Muscle of leg (tissue), 3 donors: ENCODE measurements at regions not wholly inside any gene's neighbourhood (a gene's known extent, or its start where the extent isn't known, plus 50 kb on each side); places are given as distances from the start of the nearest gene placed in this dataset.

Source experiments
- DNase-seq: peaks from one replicate; pipeline ENCODE4 v3.0.0; 2013
- H3K27ac ChIP-seq: one replicate; pipeline ENCODE4 v1.5.1; 2013; ENCODE audit warnings: mild to moderate bottlenecking, low read length, control low read depth
- H3K27me3 ChIP-seq: one replicate; pipeline ENCODE4 v1.6.1; 2013; ENCODE audit warnings: low read length; ENCODE audit not compliant: control insufficient read depth, insufficient read depth
- H3K36me3 ChIP-seq: one replicate; pipeline ENCODE4 v1.6.1; 2013; ENCODE audit warnings: low read length; ENCODE audit not compliant: control insufficient read depth, insufficient read depth
- H3K4me1 ChIP-seq: one replicate; pipeline ENCODE4 v1.6.1; 2013; ENCODE audit warnings: low read length; ENCODE audit not compliant: control insufficient read depth, insufficient read depth
- H3K4me3 ChIP-seq: one replicate; pipeline ENCODE4 v1.5.1; 2013; ENCODE audit warnings: low read length, control low read depth
- H3K9me3 ChIP-seq: replicated peaks from 2 replicates; pipeline ENCODE4 v1.6.1; 2013; ENCODE audit warnings: low read depth, low read length; ENCODE audit not compliant: control insufficient read depth
- WGBS: methylation state at CpG from one replicate; pipeline ENCODE4 v1.1.5; 2013; ENCODE audit warnings: missing lambda C conversion rate; ENCODE audit not compliant: insufficient coverage; 5-methylcytosine and 5-hydroxymethylcytosine counted together

DNA sequence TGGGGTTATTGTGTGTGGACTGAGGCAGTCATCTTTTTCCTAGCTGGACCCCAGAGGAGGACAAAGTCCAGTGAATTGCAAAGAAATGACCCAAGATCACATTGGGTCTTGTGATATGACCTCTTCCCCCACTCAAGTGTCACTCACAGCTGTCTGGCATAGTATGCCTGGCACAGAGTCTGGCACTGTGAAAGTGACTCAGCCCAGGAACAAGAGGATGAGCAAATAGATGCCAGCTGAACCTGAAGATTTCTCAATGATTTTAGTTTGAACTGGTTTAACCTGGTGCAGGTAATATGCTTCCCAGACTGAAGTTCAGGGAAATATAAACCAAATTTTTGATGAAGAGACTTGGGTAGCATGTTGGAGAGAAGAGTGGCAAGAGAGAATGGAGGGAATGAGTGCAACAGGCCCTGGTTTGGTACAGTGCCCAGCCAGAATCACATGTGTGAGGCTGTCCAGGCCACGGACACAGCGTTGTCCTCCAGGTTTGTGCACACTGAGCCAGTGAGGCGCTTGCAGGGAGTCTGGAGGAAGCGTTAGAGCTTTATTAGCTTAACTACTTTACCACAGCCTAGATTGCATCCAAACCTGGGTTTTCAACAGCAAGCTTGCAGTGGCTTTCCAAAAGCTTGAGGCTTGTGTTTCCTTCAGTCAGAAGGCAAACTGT lies 332.9 kb downstream of the NUAK1 start:
- no peaks in the 10 kb centered on the region for H3K27me3 ChIP-seq
- H3K4me1 ChIP-seq: peaks cover 6% of the 10 kb centered on the region
- WGBS: no CpG with 5 or more reads among the region's 4 CpGs
- peak; percentile 91 for DNase-seq
- no peak overlapping the region for H3K27ac ChIP-seq
- no peak overlapping the region for H3K4me3 ChIP-seq
- H3K9me3 ChIP-seq: no peaks in the 10 kb centered on the region
- H3K36me3 ChIP-seq: no peaks in the 10 kb centered on the region

DNA sequence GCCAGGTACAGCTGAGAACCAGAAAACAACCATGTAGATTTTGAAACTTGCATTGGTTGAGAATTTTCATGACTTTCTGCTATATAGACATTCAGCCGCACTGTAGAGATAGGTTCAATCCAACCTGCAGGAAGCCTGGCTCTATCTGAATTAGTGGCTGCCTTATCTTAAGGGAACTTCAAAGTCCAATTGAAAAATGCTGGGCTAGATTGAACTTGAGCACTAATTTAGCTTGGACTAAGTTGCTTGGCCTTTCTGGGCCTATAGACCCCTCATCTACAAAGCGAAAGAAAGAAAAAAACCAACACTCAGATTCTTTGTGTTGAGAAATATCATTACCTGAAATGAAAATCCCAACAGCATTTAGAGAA lies 332.4 kb downstream of the NUAK1 start:
- no peak for DNase-seq
- Histone ChIP-seq H3K4me3 (no peak overlapping the region), H3K9me3 (no peaks in the 10 kb centered on the region), H3K36me3 (no peaks in the 10 kb centered on the region), H3K27me3 (no peaks in the 10 kb centered on the region), H3K4me1 (peaks cover 6% of the 10 kb centered on the region), H3K27ac (peak overlapping the region; percentile 61)
- 100% methylated on average over 1 of the region's 2 CpGs for WGBS

DNA sequence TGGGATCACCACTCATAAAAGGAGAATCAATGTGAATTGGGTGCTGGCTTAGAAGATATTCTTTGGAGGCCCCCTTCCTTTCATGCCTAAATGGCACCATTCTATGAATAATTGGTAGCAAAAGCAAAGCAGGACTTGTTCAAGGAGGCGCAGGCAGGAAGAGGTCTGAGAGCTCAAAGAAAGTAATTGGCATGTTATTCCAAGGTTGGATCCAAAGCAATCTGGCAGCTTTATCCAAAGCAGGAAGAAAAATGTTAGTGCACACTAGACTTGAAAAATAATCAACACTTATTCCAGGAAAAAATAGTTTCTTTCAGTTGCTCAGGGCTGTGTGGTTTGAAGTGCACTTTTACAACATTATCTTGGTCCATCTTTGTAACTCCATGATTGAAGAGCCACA lies 326.4 kb downstream of the NUAK1 start:
- DNase-seq: peak; percentile 90
- no peak overlapping the region for H3K27ac ChIP-seq
- WGBS: 50% methylated on average over 1 of the region's 1 CpG
- no peaks in the 10 kb centered on the region for H3K27me3 ChIP-seq
- H3K4me1 ChIP-seq: peaks cover 7% of the 10 kb centered on the region
- no peaks in the 10 kb centered on the region for H3K9me3 ChIP-seq
- H3K4me3 ChIP-seq: no peak overlapping the region
- no peaks in the 10 kb centered on the region for H3K36me3 ChIP-seq

DNA sequence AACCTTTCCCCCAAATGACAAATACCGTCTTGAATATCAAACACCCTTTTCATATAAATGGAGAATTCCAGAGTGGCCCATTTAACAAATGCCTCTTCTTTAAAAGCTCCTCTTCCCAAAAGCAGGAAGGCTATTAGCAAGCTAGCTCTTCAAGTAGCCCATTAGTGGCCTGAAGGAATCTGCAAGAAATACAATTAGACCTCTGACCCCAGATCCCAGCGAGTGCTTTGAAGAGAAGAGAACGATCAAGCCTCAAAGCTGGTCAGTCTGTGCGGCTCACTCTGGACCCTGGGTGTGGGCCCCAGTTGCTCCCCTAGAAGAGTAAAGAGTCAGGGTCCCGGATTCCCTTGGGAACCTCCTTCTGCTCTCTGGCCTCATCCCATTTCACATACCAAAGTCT lies 325.6 kb downstream of the NUAK1 start:
- Histone ChIP-seq H3K36me3 (no peaks in the 10 kb centered on the region), H3K4me3 (no peak overlapping the region), H3K9me3 (no peaks in the 10 kb centered on the region), H3K4me1 (peaks cover 7% of the 10 kb centered on the region), H3K27me3 (no peaks in the 10 kb centered on the region), H3K27ac (no peak overlapping the region)
- WGBS: 46% methylated on average over 4 of the region's 5 CpGs
- DNase-seq: no peak

GRCh38 chr12:105814283-105814682 lies 324.5 kb downstream of the NUAK1 start:
- H3K36me3 ChIP-seq: no peaks in the 10 kb centered on the region
- H3K9me3 ChIP-seq: no peaks in the 10 kb centered on the region
- 47% methylated on average over 2 of the region's 4 CpGs for WGBS
- peaks cover 7% of the 10 kb centered on the region for H3K4me1 ChIP-seq
- no peak overlapping the region for H3K4me3 ChIP-seq
- no peak overlapping the region for H3K27ac ChIP-seq
- H3K27me3 ChIP-seq: no peaks in the 10 kb centered on the region
- DNase-seq: peak; percentile 39

DNA sequence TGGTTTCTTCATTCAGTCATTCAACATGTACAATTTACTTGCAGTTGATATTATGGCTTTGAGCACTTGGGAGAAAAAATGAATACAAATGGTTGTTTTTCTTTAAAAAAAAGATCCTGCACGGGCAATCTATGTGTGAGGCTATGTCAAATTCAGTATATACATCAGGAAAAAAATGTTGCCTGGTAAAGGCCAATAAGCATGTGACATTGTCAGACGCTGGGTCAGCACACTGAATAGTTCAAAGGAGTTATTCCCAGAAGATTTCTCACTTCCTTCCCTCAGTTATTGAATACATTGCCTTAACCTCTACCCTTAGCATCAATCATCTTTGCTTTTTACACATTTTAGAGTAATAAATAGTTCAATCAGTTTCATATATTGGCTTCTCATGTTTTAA lies 319.2 kb downstream of the NUAK1 start:
- no CpG with 5 or more reads among the region's 2 CpGs for WGBS
- DNase-seq: peak; percentile 33
- H3K9me3 ChIP-seq: no peaks in the 10 kb centered on the region

GRCh38 chr12:105820429-105821125 lies 318.2 kb downstream of the NUAK1 start:
- Histone ChIP-seq H3K27me3 (no peaks in the 10 kb centered on the region), H3K27ac (no peak overlapping the region), H3K9me3 (no peaks in the 10 kb centered on the region), H3K36me3 (no peaks in the 10 kb centered on the region), H3K4me1 (peaks cover 13% of the 10 kb centered on the region), H3K4me3 (no peak overlapping the region)
- peak; percentile 68 for DNase-seq
- WGBS: 50% methylated on average over 3 of the region's 5 CpGs

More for the DNA sequence above, 319.2 kb downstream of the NUAK1 start:
- peaks cover 13% of the 10 kb centered on the region for H3K4me1 ChIP-seq
- H3K27ac ChIP-seq: no peak overlapping the region
- H3K36me3 ChIP-seq: no peaks in the 10 kb centered on the region
- H3K27me3 ChIP-seq: no peaks in the 10 kb centered on the region
- no peak overlapping the region for H3K4me3 ChIP-seq

GRCh38 chr12:105822131-105823105 lies 316.3 kb downstream of the NUAK1 start:
- Histone ChIP-seq H3K36me3 (no peaks in the 10 kb centered on the region), H3K4me3 (no peak overlapping the region), H3K4me1 (peaks cover 13% of the 10 kb centered on the region), H3K27ac (no peak overlapping the region), H3K9me3 (no peaks in the 10 kb centered on the region), H3K27me3 (no peaks in the 10 kb centered on the region)
- 31% methylated on average over 5 of the region's 11 CpGs for whole genome bisulfite sequencing
- DNase-seq: peak; percentile 52

GRCh38 chr12:105823810-105824209 lies 314.9 kb downstream of the NUAK1 start:
- 79% methylated on average over 3 of the region's 3 CpGs for WGBS
- Histone ChIP-seq H3K9me3 (no peaks in the 10 kb centered on the region), H3K4me1 (peaks cover 13% of the 10 kb centered on the region)

DNA sequence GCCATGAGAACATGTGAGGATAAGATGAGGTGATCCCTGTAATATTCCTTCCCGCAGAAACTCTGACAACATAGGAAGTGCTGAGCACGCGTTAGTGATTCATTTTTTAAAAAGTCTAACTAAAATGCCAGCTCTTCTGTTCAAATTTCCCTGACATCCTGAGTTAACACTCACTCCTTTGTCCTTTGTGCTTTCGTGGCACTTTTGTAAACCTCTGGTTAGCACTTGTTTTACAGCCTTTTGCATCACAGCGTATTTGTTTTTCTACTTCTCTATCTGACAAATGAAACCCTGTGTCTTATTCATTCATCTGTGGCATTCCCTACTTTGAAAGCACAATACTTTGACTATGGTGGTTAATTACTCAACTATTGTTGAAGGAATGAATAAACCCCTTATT lies 313.6 kb downstream of the NUAK1 start:
- Histone ChIP-seq H3K9me3 (no peaks in the 10 kb centered on the region), H3K4me3 (no peak overlapping the region), H3K4me1 (peaks cover 13% of the 10 kb centered on the region), H3K27ac (no peak overlapping the region), H3K27me3 (no peaks in the 10 kb centered on the region), H3K36me3 (no peaks in the 10 kb centered on the region)
- WGBS: 57% methylated on average over 1 of the region's 5 CpGs
- DNase-seq: peak; percentile 48

More at GRCh38 chr12:105823810-105824209, 314.9 kb downstream of the NUAK1 start:
- no peak for DNase-seq
- H3K27me3 ChIP-seq: no peaks in the 10 kb centered on the region
- no peak overlapping the region for H3K27ac ChIP-seq
- no peak overlapping the region for H3K4me3 ChIP-seq
- H3K36me3 ChIP-seq: no peaks in the 10 kb centered on the region
